NCI-H128 (cell line): ENCODE measurements at regions not wholly inside any gene's neighbourhood (a gene's known extent, or its start where the extent isn't known, plus 50 kb on each side); places are given as distances from the start of the nearest gene placed in this dataset.
"Not testable (repeated sequence)": the region's sequence is repeated elsewhere in the genome, so short reads cannot be mapped to it uniquely, and the experiment has no call there.

Experiments
- DNase-seq: peaks from one replicate; lab custom pipeline; 2025; ENCODE audit not compliant: unreplicated experiment; lab: John Stamatoyannopoulos, UW

DNA sequence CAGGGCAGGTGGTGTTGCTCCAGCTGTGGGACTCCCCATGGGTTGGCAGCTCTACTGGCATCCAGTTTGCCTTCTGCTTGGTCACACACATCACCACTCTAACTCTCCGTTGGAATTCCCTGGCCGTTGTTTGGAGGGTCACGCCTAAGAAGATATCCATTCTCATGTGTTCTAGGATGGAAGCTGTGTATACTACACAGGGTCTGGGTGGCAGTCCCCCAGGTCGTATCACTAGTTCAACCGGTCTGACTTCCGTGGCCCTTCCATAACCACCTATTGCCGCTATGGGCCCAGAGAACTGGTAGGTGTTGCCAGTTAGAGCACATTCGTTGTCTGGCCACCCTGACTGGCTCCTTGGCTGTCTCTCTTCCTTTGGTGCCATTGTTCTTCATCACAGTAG, 456.3 kb downstream of the TMEM121 start:
- DNase-seq, result no peak

DNA sequence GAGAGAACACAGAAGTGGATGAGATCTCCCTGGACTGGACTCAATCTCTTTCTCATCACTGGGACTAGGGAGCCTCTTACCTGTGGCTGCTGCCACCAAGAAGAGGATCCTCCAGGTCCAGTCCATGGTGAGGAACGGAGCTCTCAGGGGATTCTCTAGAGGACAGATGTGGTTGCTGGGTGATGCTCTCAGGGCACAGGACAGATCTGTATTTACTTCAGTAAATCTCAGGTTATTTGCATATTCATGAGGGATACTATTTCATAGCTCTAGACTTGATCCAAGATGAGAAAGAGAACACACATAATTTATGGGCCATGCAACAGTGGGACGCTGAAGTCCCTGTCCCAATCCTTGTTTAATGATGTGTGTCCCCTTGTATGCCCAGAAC, 460.5 kb downstream of the TMEM121 start:
- no peak for DNase-seq

DNA sequence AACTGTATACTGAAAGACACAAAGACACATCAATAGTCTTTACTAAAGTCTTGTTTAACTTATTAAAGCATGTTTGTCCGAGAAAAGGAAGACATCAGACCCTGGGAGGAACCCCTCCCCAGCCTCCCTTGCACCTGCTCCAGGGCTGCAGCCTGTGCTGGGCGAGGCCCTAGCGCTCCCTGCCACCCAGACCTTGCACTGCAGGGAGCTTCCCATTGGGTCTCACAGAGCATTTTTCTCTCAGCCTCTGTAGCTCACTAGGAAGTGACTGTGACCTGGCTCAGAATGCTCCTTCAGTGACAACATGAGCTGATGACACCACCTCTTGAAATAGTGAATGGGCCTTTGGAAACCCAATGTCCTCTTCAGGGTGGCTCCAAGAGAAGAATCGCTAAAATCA, 461.2 kb downstream of the TMEM121 start:
- no peak for DNase-seq

DNA sequence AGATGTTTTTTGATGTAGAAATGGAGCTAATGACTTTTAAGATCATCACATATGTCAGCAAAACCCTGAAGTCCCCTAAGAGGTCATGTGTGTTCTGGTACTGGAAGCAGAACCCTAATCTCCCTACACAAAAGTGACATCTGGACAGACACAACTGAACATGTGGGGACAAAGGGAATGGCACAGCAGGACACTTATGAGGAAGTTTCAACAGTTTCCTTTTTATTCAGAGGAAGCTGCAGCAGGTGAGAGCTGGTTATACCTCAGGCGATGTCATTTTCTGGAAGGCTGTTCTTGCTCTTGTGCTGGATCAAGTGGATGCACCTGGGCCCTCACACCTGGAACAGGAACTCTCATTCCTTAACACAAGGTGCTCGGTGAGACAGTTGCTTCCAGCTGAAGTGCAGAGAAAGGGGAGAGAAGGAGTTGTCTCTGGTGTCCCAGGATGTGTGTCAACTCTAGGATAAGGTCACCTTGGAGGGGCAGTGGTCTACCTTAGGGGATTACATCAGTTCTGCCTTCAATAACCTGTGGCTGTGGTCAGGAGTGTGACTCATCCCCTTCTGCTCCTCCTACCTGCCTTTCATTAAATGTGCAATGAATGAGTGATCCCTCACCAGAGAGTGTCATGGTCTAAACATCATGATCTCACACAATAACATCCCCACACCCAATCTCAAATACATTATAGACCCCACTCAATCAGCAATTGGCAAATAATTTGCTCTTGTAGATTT, 463.4 kb downstream of the TMEM121 start:
- no peak for DNase-seq

DNA sequence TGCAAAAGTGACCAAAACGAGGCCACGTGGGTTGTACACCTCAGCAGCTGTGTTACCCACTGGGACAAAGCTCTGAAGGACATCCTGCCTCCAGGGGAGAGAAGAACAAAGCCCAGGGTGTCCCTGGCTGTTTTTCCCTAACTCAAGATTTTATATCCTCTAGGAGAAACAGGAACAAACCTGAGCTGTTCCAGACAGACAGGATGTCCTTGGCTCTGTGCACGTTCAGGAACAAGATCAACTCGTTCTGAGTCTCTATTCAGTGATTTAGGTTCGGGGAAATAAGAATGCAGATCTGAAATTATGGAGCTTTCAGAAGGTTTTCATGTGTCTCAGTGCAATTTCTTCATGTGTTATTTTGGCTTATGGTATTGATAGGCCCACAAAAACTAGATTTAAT, 465.3 kb downstream of the TMEM121 start:
- DNase-seq, result not testable (repeated sequence)

DNA sequence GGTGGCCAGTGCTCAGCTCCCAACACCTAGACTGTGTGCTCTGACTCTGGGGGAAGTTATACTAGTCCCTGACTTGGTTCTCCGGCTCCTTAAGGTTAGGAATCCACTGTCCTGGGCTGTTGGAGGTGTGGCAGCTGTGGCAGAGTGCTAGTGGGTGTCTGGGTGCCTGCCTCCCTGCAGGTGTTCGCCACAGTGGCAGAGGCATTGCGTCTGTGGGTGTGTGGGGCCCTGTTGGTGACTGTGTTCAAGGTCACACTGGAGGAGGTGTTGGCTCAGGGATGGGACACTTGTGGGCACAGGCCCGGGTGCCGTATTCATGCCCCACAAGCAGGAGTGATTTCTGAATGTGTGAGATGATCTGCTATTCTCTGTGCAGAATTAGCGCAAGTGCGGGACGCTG, 467.4 kb downstream of the TMEM121 start:
- no peak for DNase-seq

DNA sequence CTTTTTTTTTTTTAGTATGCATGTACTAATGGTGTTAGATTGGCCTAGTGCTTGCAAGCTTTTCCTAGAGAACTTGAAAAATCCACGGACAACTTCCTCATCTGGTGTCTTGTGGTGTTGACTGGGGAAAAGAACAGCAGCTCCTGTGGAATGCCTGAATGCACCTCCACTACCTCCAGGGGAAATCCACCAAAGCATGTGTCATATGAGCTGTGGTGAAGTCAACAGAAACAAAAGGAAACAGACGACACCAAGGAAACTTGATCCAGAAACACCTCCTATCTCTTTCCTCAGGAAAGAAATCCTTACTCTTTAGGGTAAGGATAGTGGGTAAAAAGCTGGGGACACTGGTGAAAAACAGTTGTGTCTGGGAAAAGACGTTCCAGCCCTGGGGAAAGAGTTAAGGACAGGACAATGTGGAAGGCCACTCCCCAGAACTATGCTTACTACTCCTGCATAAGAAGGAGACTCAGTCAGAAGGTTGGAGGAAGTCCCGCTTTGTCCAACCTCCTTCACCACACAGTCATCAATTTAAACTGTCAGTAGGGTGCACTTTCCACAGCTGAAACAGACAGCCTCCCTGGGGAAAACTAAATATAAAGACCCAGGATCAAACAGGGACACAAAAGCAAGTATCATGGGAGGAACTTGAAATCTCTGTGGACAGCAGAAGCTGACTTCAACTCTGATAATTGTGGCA, 468.8 kb downstream of the TMEM121 start:
- DNase-seq, result not testable (repeated sequence)

DNA sequence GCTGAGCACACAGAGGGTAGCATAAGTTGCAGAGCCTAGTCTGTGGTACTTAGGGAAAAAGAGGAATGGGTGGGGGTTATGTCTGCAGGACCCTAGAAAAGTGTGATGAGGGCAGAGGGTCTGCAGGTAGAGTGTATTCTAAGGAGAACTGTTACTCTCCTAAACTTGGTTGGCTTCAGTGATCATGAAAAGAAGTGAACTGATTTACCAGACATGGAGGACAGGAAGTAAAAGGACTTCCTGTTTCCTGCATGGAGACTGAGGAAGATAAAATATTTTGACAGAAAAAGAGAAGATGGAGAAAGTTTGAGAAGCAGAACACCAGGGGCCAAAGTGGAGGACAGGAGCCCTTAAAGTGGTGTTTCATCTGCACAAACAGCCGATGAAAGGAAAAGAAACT, 472.2 kb downstream of the TMEM121 start:
- not testable (repeated sequence) for DNase-seq

DNA sequence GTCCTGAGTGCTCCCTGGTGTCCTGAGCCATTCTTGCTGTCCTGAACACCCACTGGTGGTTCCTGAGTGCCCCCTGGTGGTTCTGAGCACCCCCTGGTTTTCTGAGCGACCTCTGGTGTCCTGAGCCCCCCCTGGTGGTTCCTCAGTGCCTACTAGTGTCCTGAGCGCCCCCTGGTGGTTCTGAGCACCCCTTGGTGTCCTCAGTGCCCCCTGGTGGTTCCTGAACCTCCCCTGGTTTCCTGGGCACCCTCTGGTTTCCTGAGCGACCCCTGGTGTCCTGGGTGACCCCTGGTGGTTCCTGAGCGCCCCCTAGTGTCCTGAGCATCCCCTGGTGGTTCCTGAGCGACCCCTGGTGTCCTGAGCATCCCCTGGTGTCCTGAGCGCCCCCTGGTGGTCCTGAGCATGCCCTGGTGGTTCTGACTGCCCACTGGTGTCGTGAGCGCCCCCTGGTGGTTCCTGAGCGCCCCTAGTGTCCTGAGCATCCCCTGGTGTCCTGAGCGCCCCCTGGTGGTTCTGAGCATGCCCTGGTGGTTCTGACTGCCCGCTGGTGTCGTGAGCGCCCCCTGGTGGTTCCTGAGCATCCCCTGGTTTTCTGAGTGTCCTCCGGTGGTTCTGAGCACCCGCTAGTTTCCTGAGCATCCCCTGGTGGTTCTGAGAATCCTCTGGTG, 473.1 kb downstream of the TMEM121 start:
- no peak for DNase-seq

DNA sequence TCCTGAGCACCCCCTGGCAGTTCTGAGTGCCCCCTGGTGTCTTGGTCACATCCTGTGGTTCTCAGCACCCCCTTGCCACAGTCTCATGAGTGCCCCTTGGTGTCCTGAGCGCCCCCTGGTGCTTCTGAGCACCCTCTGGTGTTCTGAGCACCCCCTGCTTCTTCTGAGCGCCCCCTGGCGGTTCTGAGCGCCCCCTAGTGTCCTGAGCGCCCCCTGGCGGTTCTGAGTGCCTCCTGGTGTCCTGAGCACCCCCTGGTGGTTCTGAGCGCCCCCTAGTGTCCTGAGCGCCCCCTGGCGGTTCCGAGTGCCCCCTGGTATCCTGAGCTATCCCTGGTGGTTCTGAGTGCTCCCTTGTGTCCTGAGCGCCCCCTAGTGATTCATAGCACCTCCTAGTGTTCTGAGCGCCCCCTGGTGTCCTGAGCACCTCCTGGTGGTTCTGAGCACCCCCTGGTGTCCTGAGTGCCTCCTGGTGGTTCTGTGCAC, 473.7 kb downstream of the TMEM121 start:
- DNase-seq, result not testable (repeated sequence)

DNA sequence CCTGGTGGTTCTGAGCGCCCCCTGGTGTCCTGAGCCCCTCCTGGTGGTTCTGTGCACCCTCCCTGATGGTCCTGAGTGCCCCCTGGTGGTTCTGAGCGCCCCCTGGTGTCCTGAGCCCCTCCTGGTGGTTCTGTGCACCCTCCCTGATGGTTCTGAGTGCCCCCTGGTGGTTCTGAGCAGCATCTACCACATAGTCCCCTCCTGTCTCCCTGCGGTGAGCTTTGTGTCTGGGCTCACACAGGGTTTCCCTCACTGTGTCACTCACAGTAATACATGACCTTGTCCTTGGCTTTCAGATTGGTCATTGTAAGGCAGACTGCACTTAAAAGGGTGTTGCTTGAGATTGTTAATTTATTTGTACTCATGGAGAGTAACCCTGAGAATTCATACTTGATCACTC, 474.9 kb downstream of the TMEM121 start:
- DNase-seq, result not testable (repeated sequence)

DNA sequence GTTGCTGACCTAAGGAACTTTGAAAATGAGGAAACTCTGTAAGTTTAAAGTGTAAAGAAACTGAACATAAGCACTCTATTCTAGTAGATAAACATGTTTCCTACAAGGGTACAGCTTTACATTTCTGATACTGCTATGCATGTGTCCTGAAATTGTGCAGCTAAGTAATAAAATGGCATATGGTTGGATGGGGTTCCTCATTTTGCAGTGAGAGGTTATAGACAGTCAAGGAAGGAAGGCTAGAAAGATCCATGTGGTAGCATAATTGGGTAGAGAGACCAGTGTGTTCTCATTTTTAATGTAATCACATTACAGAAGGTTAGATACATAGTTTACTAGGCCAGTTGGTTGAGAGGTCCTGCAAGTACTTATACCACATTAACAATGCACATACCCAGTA, 477.0 kb downstream of the TMEM121 start:
- DNase-seq, result no peak

DNA sequence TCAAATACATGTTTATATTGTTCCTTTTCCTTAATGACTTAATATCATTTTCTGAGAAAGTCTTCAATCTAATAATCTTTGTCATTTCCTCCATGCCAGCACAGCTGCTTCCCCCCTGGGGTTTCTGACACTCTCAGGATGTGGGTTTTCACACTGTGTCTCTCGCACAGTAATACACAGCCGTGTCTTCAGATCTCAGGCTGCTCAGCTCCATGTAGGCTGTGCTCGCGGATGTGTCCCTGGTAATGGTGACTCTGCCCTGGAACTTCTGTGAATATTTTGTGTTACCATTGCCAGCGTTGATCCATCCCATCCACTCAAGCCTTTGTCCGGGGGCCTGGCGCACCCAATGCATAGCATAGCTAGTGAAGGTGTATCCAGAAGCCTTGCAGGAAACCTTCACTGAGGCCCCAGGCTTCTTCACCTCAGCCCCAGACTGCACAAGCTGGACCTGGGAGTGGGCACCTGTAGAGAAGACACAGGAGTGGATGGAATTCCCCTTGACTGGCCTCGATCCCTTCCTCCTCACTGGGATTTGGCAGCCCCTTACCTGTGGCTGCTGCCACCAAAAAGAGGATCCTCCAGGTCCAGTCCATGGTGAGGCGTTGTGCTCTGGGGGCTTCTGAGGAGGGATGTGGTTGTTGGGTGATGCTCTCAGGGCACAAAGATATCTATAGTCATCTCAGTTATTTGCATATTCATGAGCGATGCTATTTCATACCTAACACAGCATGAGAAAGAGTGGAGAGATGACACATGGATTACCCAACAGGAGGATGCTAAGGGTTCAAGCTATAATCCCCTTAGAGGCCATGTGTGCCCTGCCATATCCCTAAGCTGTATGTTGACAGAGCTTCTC, 478.8 kb downstream of the TMEM121 start:
- DNase-seq, result not testable (repeated sequence)

DNA sequence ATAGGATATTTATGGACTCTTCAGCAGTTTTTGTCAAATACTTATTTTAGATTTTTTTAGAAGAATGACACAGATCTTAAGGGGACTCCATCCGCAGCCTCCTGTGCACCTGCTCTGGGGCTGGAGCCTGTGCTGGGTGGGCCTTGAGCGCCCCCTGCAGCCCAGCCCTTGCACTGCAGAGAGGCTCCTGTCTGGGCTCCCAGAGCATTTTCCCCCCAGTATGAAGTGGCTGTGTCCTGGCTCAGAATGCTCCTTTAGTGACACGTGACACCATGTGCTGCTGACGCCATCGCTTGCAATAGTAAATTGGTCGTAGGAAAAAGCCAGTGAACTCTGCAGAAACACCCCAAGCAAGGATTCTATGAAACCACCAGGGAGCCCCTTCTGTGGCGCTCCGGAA, 479.7 kb downstream of the TMEM121 start:
- not testable (repeated sequence) for DNase-seq

DNA sequence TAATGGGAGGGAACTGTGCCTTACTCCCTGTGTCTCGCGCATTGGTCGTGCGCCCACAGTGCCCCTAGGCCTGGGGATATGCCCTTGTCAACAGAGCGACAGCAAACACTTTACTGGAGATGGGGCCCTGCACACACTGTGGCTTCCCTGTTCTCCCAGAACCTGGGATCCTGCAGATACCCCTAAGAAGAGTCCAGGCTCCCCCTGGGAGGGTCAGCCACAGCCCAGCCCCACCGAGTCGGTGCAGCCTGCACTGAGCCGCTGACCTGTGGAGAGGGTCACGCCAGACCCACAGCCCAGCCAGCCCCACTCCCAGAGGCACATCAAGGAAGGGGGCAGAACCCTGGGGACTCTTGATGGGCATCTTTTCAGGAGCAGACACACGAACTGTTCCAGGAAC, 480.3 kb downstream of the TMEM121 start:
- DNase-seq, result not testable (repeated sequence)

DNA sequence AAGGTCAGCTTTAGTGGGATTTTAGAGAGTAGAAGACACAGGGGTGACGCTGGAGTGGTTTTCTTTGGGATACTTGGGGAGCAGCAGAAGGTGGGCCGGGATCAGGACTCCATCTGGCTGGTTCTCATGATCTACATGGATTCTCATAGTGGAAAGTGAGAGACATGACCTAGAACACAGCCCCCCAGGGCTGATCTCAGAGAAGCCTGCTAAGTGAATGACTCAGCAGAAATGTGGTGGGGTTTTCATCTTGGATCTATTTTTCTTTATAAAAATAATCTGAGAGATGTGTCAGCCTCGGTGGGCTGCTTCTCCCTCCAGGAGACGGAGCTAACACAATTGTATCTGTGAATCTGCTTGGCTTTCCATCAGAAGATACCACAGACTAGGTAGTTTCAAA, 484.4 kb downstream of the TMEM121 start:
- DNase-seq, result no peak

DNA sequence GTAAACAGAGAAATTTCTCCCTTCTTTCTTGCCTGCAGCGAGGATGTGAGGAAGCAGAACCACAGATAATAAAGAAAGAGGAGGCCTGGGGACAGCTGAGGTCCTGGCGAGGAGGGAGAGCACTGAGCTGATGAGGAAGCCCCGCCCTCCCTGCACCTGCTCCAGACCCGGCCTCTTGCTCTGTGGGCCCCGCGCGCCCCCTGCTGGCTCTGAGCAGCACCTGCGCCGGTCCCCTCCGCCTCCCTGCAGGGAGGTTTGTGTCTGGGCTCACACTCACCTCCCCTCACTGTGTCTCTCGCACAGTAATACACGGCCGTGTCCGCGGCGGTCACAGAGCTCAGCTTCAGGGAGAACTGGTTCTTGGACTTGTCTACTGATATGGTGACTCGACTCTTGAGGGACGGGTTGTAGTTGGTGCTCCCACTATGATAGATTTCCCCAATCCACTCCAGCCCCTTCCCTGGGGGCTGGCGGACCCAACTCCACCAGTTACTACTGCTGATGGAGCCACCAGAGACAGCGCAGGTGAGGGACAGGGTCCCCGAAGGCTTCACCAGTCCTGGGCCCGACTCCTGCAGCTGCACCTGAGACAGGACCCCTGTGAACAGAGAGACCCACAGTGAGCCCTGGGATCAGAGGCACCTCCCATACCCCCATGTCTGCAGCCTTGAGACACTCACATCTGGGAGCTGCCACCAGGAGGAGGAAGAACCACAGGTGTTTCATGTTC, 485.4 kb downstream of the TMEM121 start:
- DNase-seq, result not testable (repeated sequence)

DNA sequence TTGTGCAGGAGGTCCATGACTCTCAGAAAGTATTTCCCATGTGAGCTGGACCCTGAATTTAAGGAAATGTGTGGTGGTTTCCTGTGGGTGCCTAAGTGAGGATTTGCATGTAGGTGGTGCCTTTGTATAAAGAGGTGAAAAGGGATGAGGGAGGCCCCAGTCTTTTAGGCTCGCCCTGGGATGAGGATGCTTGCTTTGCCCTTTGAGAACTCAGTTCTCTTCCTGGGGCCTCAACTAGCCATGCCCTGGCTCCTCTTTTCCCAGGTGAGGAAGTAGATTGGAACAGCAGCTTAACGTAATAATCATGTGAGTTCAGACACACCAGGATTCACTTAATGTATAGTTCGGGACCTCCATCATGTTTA, 486.0 kb downstream of the TMEM121 start:
- not testable (repeated sequence) for DNase-seq

DNA sequence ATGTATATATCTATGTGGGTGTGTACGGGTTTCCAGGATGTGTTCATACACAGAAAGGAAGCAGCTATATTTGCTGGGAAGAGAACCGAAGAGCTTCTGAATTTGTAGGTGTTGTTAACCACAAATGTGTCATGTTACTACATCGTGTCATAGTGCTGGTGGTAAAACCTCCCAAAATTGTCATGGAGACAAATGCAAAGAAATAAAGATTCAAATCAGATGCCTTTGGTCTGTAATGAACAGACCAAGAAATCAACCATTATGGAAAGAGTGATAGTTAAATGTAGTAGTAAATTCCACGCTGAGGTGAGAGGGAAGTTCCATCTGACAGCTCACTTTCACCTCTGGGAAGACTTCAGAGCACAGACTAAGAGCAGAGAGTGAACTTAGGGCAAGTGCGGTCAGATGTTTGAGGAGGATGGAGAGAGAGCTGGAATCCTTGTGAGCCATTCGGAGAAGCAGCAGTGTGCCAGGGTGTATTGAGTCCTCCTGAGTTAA, 487.5 kb downstream of the TMEM121 start:
- no peak for DNase-seq

DNA sequence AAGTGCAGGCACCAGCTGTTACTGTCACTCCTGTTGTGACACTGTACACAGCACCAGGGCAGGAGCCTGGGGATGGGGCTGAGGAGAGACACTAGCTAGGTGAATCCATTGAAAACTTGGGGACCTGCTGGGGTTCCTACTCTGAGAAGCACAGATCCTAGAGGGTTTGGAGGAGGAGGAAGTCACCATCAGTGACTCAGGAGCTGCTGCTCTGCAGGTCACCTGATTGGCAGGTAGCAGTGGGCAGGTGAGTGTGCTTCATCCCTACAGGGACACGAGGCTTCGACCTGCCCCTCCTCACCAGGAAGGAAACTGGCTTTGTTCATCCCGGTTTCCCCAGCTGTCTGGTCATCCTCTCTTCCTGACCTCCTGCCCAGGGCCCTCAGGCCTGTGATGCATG, 491.6 kb downstream of the TMEM121 start:
- not testable (repeated sequence) for DNase-seq
